ENCODE measurements at regions not wholly inside any gene's neighbourhood (a gene's known extent, or its start where the extent isn't known, plus 50 kb on each side); places are given as distances from the start of the nearest gene placed in this dataset.

GRCh38 chr1:193516755-193517388 lies 330.5 kb upstream of the B3GALT2 start:
- no peak for TF ChIP-seq EZH2 (IDR thresholded peaks at IDR 0.05; ENCODE audit: borderline replicate concordance, low read length)
- TF ChIP-seq CTCF (IDR thresholded peaks at IDR 0.05; ENCODE audit: low read length): no peak
- Histone ChIP-seq H3K9ac (ENCODE audit: low read length) (no peak overlapping the region), H3K4me3 (ENCODE audit: low read depth, low read length, poor library complexity, severe bottlenecking) (no peak overlapping the region), H3K4me1 (ENCODE audit: insufficient read depth, low read length, severe bottlenecking) (no peaks in the 10 kb centered on the region), H4K20me1 (ENCODE audit: insufficient read depth, low read length) (no peaks in the 10 kb centered on the region), H3K9me3 (ENCODE audit: low read length) (no peaks in the 10 kb centered on the region), H3K9me2 (ENCODE audit: low read depth, low read length) (no peaks in the 10 kb centered on the region), H3K36me3 (ENCODE audit: insufficient read depth, low read length) (no peaks in the 10 kb centered on the region), H3K79me2 (ENCODE audit: insufficient read depth, low read length) (no peaks in the 10 kb centered on the region), H3F3A (ENCODE audit: insufficient read depth, low read length) (no peaks in the 10 kb centered on the region), H3K4me2 (ENCODE audit: low read length) (no peak overlapping the region), H2AFZ (ENCODE audit: low read length) (peak overlapping the region; percentile 16; the same call in 1 of the 2 replicates), H3K27me3 (ENCODE audit: insufficient read depth, low read length) (no peaks in the 10 kb centered on the region), H3K27ac (ENCODE audit: low read depth, low read length, poor library complexity, severe bottlenecking) (no peak overlapping the region)

GRCh38 chr1:193514397-193514796 lies 328.0 kb upstream of the B3GALT2 start:
- Histone ChIP-seq H3K36me3 (ENCODE audit: insufficient read depth, low read length) (no peaks in the 10 kb centered on the region), H3K9me2 (ENCODE audit: low read depth, low read length) (no peaks in the 10 kb centered on the region), H3K9me3 (ENCODE audit: low read length) (no peaks in the 10 kb centered on the region), H2AFZ (ENCODE audit: low read length) (no peak overlapping the region), H3F3A (ENCODE audit: insufficient read depth, low read length) (no peaks in the 10 kb centered on the region), H3K4me3 (ENCODE audit: low read depth, low read length, poor library complexity, severe bottlenecking) (no peak overlapping the region), H4K20me1 (ENCODE audit: insufficient read depth, low read length) (no peaks in the 10 kb centered on the region), H3K79me2 (ENCODE audit: insufficient read depth, low read length) (no peaks in the 10 kb centered on the region), H3K4me1 (ENCODE audit: insufficient read depth, low read length, severe bottlenecking) (no peaks in the 10 kb centered on the region), H3K27ac (ENCODE audit: low read depth, low read length, poor library complexity, severe bottlenecking) (no peak overlapping the region), H3K4me2 (ENCODE audit: low read length) (no peak overlapping the region), H3K9ac (ENCODE audit: low read length) (no peak overlapping the region), H3K27me3 (ENCODE audit: insufficient read depth, low read length) (no peaks in the 10 kb centered on the region)
- TF ChIP-seq CTCF (IDR thresholded peaks at IDR 0.05; ENCODE audit: low read length): no peak
- TF ChIP-seq EZH2 (IDR thresholded peaks at IDR 0.05; ENCODE audit: borderline replicate concordance, low read length): no peak

GRCh38 chr1:193513032-193513431 lies 326.6 kb upstream of the B3GALT2 start:
- H3K4me2 ChIP-seq (ENCODE audit: low read length): no peak overlapping the region
- no peaks in the 10 kb centered on the region for H3K4me1 ChIP-seq (ENCODE audit: insufficient read depth, low read length, severe bottlenecking)
- H3K27me3 ChIP-seq (ENCODE audit: insufficient read depth, low read length): no peaks in the 10 kb centered on the region
- no peak overlapping the region for H3K4me3 ChIP-seq (ENCODE audit: low read depth, low read length, poor library complexity, severe bottlenecking)
- no peaks in the 10 kb centered on the region for H4K20me1 ChIP-seq (ENCODE audit: insufficient read depth, low read length)
- no peaks in the 10 kb centered on the region for H3K36me3 ChIP-seq (ENCODE audit: insufficient read depth, low read length)
- no peak overlapping the region for H3K27ac ChIP-seq (ENCODE audit: low read depth, low read length, poor library complexity, severe bottlenecking)
- TF ChIP-seq EZH2 (IDR thresholded peaks at IDR 0.05; ENCODE audit: borderline replicate concordance, low read length): no peak
- H3K9ac ChIP-seq (ENCODE audit: low read length): no peak overlapping the region
- H3K9me3 ChIP-seq (ENCODE audit: low read length): no peaks in the 10 kb centered on the region
- H3K79me2 ChIP-seq (ENCODE audit: insufficient read depth, low read length): no peaks in the 10 kb centered on the region
- no peak overlapping the region for H2AFZ ChIP-seq (ENCODE audit: low read length)
- H3K9me2 ChIP-seq (ENCODE audit: low read depth, low read length): no peaks in the 10 kb centered on the region
- H3F3A ChIP-seq (ENCODE audit: insufficient read depth, low read length): no peaks in the 10 kb centered on the region

- Histone ChIP-seq H3K27ac (ENCODE audit: low read depth, low read length, poor library complexity, severe bottlenecking) (no peak overlapping the region), H3K9ac (ENCODE audit: low read length) (no peak overlapping the region), H3K4me2 (ENCODE audit: low read length) (no peak overlapping the region), H3F3A (ENCODE audit: insufficient read depth, low read length) (no peaks in the 10 kb centered on the region), H3K79me2 (ENCODE audit: insufficient read depth, low read length) (no peaks in the 10 kb centered on the region), H3K36me3 (ENCODE audit: insufficient read depth, low read length) (no peaks in the 10 kb centered on the region), H2AFZ (ENCODE audit: low read length) (no peak overlapping the region), H3K9me2 (ENCODE audit: low read depth, low read length) (no peaks in the 10 kb centered on the region), H3K4me3 (ENCODE audit: low read depth, low read length, poor library complexity, severe bottlenecking) (no peak overlapping the region), H3K4me1 (ENCODE audit: insufficient read depth, low read length, severe bottlenecking) (no peaks in the 10 kb centered on the region), H4K20me1 (ENCODE audit: insufficient read depth, low read length) (no peaks in the 10 kb centered on the region), H3K27me3 (ENCODE audit: insufficient read depth, low read length) (no peaks in the 10 kb centered on the region), H3K9me3 (ENCODE audit: low read length) (no peaks in the 10 kb centered on the region)
- TF ChIP-seq CTCF (IDR thresholded peaks at IDR 0.05; ENCODE audit: low read length) (no peak), EZH2 (IDR thresholded peaks at IDR 0.05; ENCODE audit: borderline replicate concordance, low read length) (no peak)
Observed at GRCh38 chr1:193504920-193505319, 318.5 kb upstream of the B3GALT2 start.
